Smooth muscle cell (in vitro differentiated cells): ENCODE measurements at regions not wholly inside any gene's neighbourhood (a gene's known extent, or its start where the extent isn't known, plus 50 kb on each side); places are given as distances from the start of the nearest gene placed in this dataset.

Experiments
- DNase-seq: peaks from one replicate; lab custom pipeline; 2025; ENCODE audit not compliant: unreplicated experiment; lab: John Stamatoyannopoulos, UW
- H2AFZ ChIP-seq: fragments of 200-600 bp; sonication (generic); 2 replicates; pipeline ENCODE4 v1.6.0; 2016; ENCODE audit warnings: antibody characterized with exemption, low read depth, mild to moderate bottlenecking
- H3F3A ChIP-seq: fragments of 200-600 bp; sonication (generic); 2 replicates; pipeline ENCODE4 v1.6.0; 2017; ENCODE audit warnings: antibody characterized with exemption, low read depth
- H3K27ac ChIP-seq: fragments of 200-600 bp; sonication (generic); 2 replicates; pipeline ENCODE4 v1.5.1; 2016; ENCODE audit warnings: low read depth, mild to moderate bottlenecking
- H3K27me3 ChIP-seq: fragments of 200-600 bp; sonication (generic); 2 replicates; pipeline ENCODE4 v1.6.1; 2016; ENCODE audit warnings: low read depth, mild to moderate bottlenecking
- H3K36me3 ChIP-seq: fragments of 200-600 bp; sonication (generic); 2 replicates; pipeline ENCODE4 v1.5.1; 2016; ENCODE audit warnings: low read depth
- H3K4me1 ChIP-seq: fragments of 200-600 bp; sonication (generic); 2 replicates; pipeline ENCODE4 v1.5.1; 2016; ENCODE audit warnings: low read depth
- H3K4me2 ChIP-seq: fragments of 200-600 bp; sonication (generic); 2 replicates; pipeline ENCODE4 v1.6.0; 2016; ENCODE audit warnings: mild to moderate bottlenecking
- H3K4me3 ChIP-seq: fragments of 200-600 bp; sonication (generic); 2 replicates; pipeline ENCODE4 v1.5.1; 2016; ENCODE audit warnings: mild to moderate bottlenecking
- H3K79me2 ChIP-seq: fragments of 200-600 bp; sonication (generic); 2 replicates; pipeline ENCODE4 v1.6.0; 2016; ENCODE audit warnings: low read depth, mild to moderate bottlenecking
- H3K9ac ChIP-seq: fragments of 200-600 bp; sonication (generic); 2 replicates; pipeline ENCODE4 v1.6.0; 2016; ENCODE audit warnings: low read depth
- H3K9me3 ChIP-seq: fragments of 200-600 bp; sonication (generic); replicated peaks from 2 replicates; pipeline ENCODE4 v1.5.1; 2016; ENCODE audit warnings: low read depth
- H4K20me1 ChIP-seq: fragments of 200-600 bp; sonication (generic); 2 replicates; pipeline ENCODE4 v1.6.0; 2016; ENCODE audit warnings: low read depth
- CTCF ChIP-seq: fragments of 200-600 bp; sonication (generic); IDR thresholded peaks from 2 replicates; pipeline ENCODE4 v1.5.1; 2017; ENCODE audit warnings: borderline replicate concordance, mild to moderate bottlenecking, antibody characterized with exemption; ENCODE audit not compliant: insufficient read depth, poor library complexity, severe bottlenecking
- WGBS: methylation state at CpG from one replicate; pipeline ENCODE4 v1.1.7; 2016; ENCODE audit warnings: low lambda C conversion rate; 5-methylcytosine and 5-hydroxymethylcytosine counted together

GRCh38 chrX:36575670-36576069 is 432.5 kb upstream of the FAM47C start:
- H3K4me1 ChIP-seq = no peaks in the 10 kb centered on the region
- 78% methylated on average over 3 of the region's 3 CpGs for WGBS
- H3K9ac ChIP-seq = no peak overlapping the region
- no peak overlapping the region for H3K27ac ChIP-seq
- no peaks in the 10 kb centered on the region for H3K27me3 ChIP-seq
- no peak overlapping the region for H2AFZ ChIP-seq
- no peaks in the 10 kb centered on the region for H4K20me1 ChIP-seq
- H3K79me2 ChIP-seq = no peaks in the 10 kb centered on the region
- no peaks in the 10 kb centered on the region for H3K36me3 ChIP-seq
- TF ChIP-seq CTCF = no peak
- no peaks in the 10 kb centered on the region for H3K9me3 ChIP-seq
- H3F3A ChIP-seq = no peaks in the 10 kb centered on the region
- H3K4me3 ChIP-seq = no peak overlapping the region
- H3K4me2 ChIP-seq = no peak overlapping the region
- DNase-seq = no peak

- Histone ChIP-seq H3K4me2 (no peak overlapping the region), H3K27me3 (no peaks in the 10 kb centered on the region), H3K36me3 (no peaks in the 10 kb centered on the region), H3F3A (no peaks in the 10 kb centered on the region), H3K9ac (no peak overlapping the region), H3K79me2 (no peaks in the 10 kb centered on the region), H3K4me1 (no peaks in the 10 kb centered on the region), H2AFZ (no peak overlapping the region), H3K9me3 (no peaks in the 10 kb centered on the region), H4K20me1 (no peaks in the 10 kb centered on the region), H3K4me3 (no peak overlapping the region), H3K27ac (no peak overlapping the region)
- 63% methylated on average over 2 of the region's 2 CpGs for WGBS
- DNase-seq = no peak
- no peak for TF ChIP-seq CTCF
Measured at GRCh38 chrX:36577006-36577405, 431.2 kb upstream of the FAM47C start.

GRCh38 chrX:36581030-36581429 is 427.1 kb upstream of the FAM47C start:
- no peak overlapping the region for H3K27ac ChIP-seq
- no peaks in the 10 kb centered on the region for H4K20me1 ChIP-seq
- H3K9ac ChIP-seq = no peak overlapping the region
- no peak for TF ChIP-seq CTCF
- H3K4me3 ChIP-seq = no peak overlapping the region
- H3K9me3 ChIP-seq = no peaks in the 10 kb centered on the region
- H3K36me3 ChIP-seq = no peaks in the 10 kb centered on the region
- H3K27me3 ChIP-seq = no peaks in the 10 kb centered on the region
- H3K4me1 ChIP-seq = no peaks in the 10 kb centered on the region
- no peak overlapping the region for H3K4me2 ChIP-seq
- H3F3A ChIP-seq = no peaks in the 10 kb centered on the region
- no peaks in the 10 kb centered on the region for H3K79me2 ChIP-seq
- no peak overlapping the region for H2AFZ ChIP-seq
- DNase-seq = no peak
- 81% methylated on average over 4 of the region's 4 CpGs for WGBS

- no peak overlapping the region for H3K4me3 ChIP-seq
- H3F3A ChIP-seq = no peaks in the 10 kb centered on the region
- H3K9ac ChIP-seq = no peak overlapping the region
- no peak overlapping the region for H3K27ac ChIP-seq
- DNase-seq = no peak
- no peaks in the 10 kb centered on the region for H4K20me1 ChIP-seq
- H3K4me1 ChIP-seq = no peaks in the 10 kb centered on the region
- no peak overlapping the region for H2AFZ ChIP-seq
- no peaks in the 10 kb centered on the region for H3K79me2 ChIP-seq
- H3K27me3 ChIP-seq = no peaks in the 10 kb centered on the region
- H3K4me2 ChIP-seq = no peak overlapping the region
- no peaks in the 10 kb centered on the region for H3K36me3 ChIP-seq
- WGBS = 81% methylated on average over 6 of the region's 6 CpGs
- no peaks in the 10 kb centered on the region for H3K9me3 ChIP-seq
- no peak for TF ChIP-seq CTCF
Measured at GRCh38 chrX:36583674-36584073, 424.5 kb upstream of the FAM47C start.
